Caco-2 (cell line): ENCODE measurements at regions not wholly inside any gene's neighbourhood (a gene's known extent, or its start where the extent isn't known, plus 50 kb on each side); places are given as distances from the start of the nearest gene placed in this dataset.

ENCODE experiments used
- BruUV-seq: library from RNA; stranded (reverse); fragments of 400-500 nt; replicated peaks from 2 replicates; lab custom pipeline; 2021; lab: Mats Ljungman, UMichigan
- CTCF ChIA-PET: fragments of 300-600 bp; sonication (Branson Sonifier 250); formaldehyde crosslinking; loops from one replicate; lab custom pipeline; 2022; ENCODE audit warnings: antibody characterized with exemption; lab: Charles Lee
- POLR2A ChIA-PET: fragments of 300-600 bp; sonication (Branson Sonifier 250); formaldehyde crosslinking; loops from one replicate; lab custom pipeline; 2022; ENCODE audit warnings: antibody characterized with exemption; lab: Charles Lee
- DNase-seq, 2 experiments: peaks; one replicate each; pipeline versions ENCODE4 v3.0.0 to v3.0.0-alpha.2; 2020 to 2022
- H3K27me3 ChIP-seq: replicated peaks from 2 replicates; pipeline ENCODE4 v1.6.0; 2011; ENCODE audit warnings: low read length; ENCODE audit not compliant: control insufficient read depth, insufficient read depth
- H3K36me3 ChIP-seq: 2 replicates; pipeline ENCODE4 v1.5.1; 2011; ENCODE audit warnings: low read length; ENCODE audit not compliant: control insufficient read depth, insufficient read depth
- H3K4me1 ChIP-seq: fragments of 250-450 bp; sonication (Bioruptor Pico); 2 replicates; pipeline ENCODE4 v1.5.1; 2020; ENCODE audit warnings: mild to moderate bottlenecking
- H3K4me3 ChIP-seq: 2 replicates; pipeline ENCODE4 v1.5.1; 2011; ENCODE audit warnings: low read depth, mild to moderate bottlenecking, control low read depth, low read length
- H3K9me3 ChIP-seq: fragments of 250-450 bp; sonication (Bioruptor Pico); 2 replicates; pipeline ENCODE4 v1.5.1; 2020; ENCODE audit warnings: mild to moderate bottlenecking, moderate library complexity
- H3K27ac Mint-ChIP-seq: one replicate; pipeline ENCODE4 v1.8.0; 2022; ENCODE audit warnings: mixed read lengths; ENCODE audit not compliant: unreplicated experiment
- H3K27me3 Mint-ChIP-seq: one replicate; pipeline ENCODE4 v1.8.0; 2022; ENCODE audit warnings: mixed read lengths; ENCODE audit not compliant: insufficient read depth, unreplicated experiment
- H3K36me3 Mint-ChIP-seq: one replicate; pipeline ENCODE4 v1.8.0; 2022; ENCODE audit warnings: mild to moderate bottlenecking, mixed read lengths; ENCODE audit not compliant: insufficient read depth, unreplicated experiment
- H3K4me1 Mint-ChIP-seq: one replicate; pipeline ENCODE4 v1.8.0; 2022; ENCODE audit warnings: low read depth, mixed read lengths; ENCODE audit not compliant: unreplicated experiment
- H3K4me3 Mint-ChIP-seq: one replicate; pipeline ENCODE4 v1.8.0; 2022; ENCODE audit warnings: mild to moderate bottlenecking, moderate library complexity, mixed read lengths; ENCODE audit not compliant: unreplicated experiment
- H3K9me3 Mint-ChIP-seq: one replicate; pipeline ENCODE4 v1.8.0; 2022; ENCODE audit warnings: mixed read lengths; ENCODE audit not compliant: unreplicated experiment
- intact Hi-C: fragments of 100-400 bp; cut with micrococcal nuclease; formaldehyde crosslinking; loops from one replicate; pipeline ENCODE4 v1.10.0; 2022; ENCODE audit not compliant: unreplicated experiment
- TF ChIP-seq, protein P1 (sequence below), 2 experiments: fragments of 200-600 bp in 1 of 2; IDR thresholded peaks; 1 replicate in 1 of 2; 2 replicates in 1 of 2; pipeline versions ENCODE4 v1.5.1 to v1.8.0; 2011 to 2022; ENCODE audit warnings: antibody characterized with exemption in 1 of 2, control low read depth in 1 of 2, inconsistent platforms in 1 of 2, low read depth in 1 of 2, low read length in 1 of 2, mild to moderate bottlenecking in 1 of 2, moderate library complexity in 1 of 2; ENCODE audit not compliant: insufficient read depth in 1 of 2, severe bottlenecking in 1 of 2, unreplicated experiment in 1 of 2

DNA sequence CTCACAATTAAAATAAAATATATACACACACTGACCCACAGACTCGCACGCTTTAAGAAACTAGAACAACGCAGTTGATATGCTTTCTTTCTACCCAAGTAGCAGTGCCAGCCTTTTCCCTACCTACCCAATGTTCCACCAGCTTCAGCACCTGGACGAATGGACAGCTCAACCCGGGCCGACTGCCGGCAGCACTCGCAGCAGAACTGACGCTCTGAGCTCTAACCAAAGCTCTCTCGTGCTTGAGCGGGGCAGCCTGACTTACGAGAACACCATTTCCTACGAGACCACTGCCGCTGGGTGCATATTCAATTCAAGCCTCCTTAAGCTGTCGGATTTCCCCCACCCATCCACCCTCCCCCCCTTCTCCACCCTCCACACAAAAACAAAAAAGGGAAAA is 127.4 kb upstream of the DPYD start:
- ChIA-PET CTCF (no interaction called here), POLR2A (no interaction called here)
- no peaks in the 10 kb centered on the region for H3K36me3 Mint-ChIP-seq
- TF ChIP-seq, protein P1, sequence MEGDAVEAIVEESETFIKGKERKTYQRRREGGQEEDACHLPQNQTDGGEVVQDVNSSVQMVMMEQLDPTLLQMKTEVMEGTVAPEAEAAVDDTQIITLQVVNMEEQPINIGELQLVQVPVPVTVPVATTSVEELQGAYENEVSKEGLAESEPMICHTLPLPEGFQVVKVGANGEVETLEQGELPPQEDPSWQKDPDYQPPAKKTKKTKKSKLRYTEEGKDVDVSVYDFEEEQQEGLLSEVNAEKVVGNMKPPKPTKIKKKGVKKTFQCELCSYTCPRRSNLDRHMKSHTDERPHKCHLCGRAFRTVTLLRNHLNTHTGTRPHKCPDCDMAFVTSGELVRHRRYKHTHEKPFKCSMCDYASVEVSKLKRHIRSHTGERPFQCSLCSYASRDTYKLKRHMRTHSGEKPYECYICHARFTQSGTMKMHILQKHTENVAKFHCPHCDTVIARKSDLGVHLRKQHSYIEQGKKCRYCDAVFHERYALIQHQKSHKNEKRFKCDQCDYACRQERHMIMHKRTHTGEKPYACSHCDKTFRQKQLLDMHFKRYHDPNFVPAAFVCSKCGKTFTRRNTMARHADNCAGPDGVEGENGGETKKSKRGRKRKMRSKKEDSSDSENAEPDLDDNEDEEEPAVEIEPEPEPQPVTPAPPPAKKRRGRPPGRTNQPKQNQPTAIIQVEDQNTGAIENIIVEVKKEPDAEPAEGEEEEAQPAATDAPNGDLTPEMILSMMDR (IDR thresholded peaks at IDR 0.05; ENCODE audit: insufficient read depth in 1 of 2, low read depth in 1 of 2, low read length in 1 of 2, severe bottlenecking in 1 of 2, unreplicated experiment in 1 of 2) = no peak
- no peaks in the 10 kb centered on the region for H3K27me3 Mint-ChIP-seq
- Histone ChIP-seq H3K36me3 (no peaks in the 10 kb centered on the region), H3K9me3 (no peaks in the 10 kb centered on the region), H3K27me3 (no peaks in the 10 kb centered on the region), H3K4me3 (no peak overlapping the region), H3K4me1 (no peaks in the 10 kb centered on the region)
- BruUV-seq = no TSS peak
- H3K27ac Mint-ChIP-seq = no peak overlapping the region
- peak; percentile 57 to 65 for DNase-seq
- intact Hi-C loops = no loop called here
- H3K4me1 Mint-ChIP-seq = peaks cover 7% of the 10 kb centered on the region
- peaks cover 8% of the 10 kb centered on the region for H3K9me3 Mint-ChIP-seq
- H3K4me3 Mint-ChIP-seq = no peak overlapping the region

DNA sequence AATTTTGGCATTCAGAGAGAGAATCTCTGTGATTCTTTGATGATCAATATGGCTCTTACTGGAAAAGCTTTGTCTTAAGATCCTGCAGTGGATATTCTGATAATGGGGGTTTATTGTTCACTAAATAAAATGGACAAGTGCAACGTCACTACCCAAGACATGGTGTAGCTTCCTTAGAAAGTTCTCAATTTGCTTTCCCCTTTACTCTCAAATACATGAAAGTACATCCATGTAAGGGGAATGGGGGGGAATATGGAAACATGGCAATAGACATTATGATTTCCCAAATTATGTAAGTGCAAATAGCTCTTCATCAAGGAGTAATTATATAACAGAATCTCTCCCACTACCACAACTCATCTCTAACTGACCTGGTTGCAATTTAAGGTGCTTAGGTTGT is 126.3 kb upstream of the DPYD start:
- H3K4me1 Mint-ChIP-seq = no peaks in the 10 kb centered on the region
- Histone ChIP-seq H3K4me1 (no peaks in the 10 kb centered on the region), H3K36me3 (no peaks in the 10 kb centered on the region), H3K4me3 (no peak overlapping the region), H3K27me3 (no peaks in the 10 kb centered on the region), H3K9me3 (no peaks in the 10 kb centered on the region)
- POLR2A ChIA-PET = no interaction called here
- no peak overlapping the region for H3K4me3 Mint-ChIP-seq
- TF ChIP-seq, protein P1 (IDR thresholded peaks at IDR 0.05; ENCODE audit: insufficient read depth in 1 of 2, low read depth in 1 of 2, low read length in 1 of 2, severe bottlenecking in 1 of 2, unreplicated experiment in 1 of 2) = no peak
- peaks cover 2% of the 10 kb centered on the region for H3K27me3 Mint-ChIP-seq
- H3K36me3 Mint-ChIP-seq = no peaks in the 10 kb centered on the region
- CTCF ChIA-PET = no interaction called here
- no peaks in the 10 kb centered on the region for H3K9me3 Mint-ChIP-seq
- DNase-seq = no peak
- no TSS peak for BruUV-seq
- H3K27ac Mint-ChIP-seq = no peak overlapping the region
- intact Hi-C loops = no loop called here

DNA sequence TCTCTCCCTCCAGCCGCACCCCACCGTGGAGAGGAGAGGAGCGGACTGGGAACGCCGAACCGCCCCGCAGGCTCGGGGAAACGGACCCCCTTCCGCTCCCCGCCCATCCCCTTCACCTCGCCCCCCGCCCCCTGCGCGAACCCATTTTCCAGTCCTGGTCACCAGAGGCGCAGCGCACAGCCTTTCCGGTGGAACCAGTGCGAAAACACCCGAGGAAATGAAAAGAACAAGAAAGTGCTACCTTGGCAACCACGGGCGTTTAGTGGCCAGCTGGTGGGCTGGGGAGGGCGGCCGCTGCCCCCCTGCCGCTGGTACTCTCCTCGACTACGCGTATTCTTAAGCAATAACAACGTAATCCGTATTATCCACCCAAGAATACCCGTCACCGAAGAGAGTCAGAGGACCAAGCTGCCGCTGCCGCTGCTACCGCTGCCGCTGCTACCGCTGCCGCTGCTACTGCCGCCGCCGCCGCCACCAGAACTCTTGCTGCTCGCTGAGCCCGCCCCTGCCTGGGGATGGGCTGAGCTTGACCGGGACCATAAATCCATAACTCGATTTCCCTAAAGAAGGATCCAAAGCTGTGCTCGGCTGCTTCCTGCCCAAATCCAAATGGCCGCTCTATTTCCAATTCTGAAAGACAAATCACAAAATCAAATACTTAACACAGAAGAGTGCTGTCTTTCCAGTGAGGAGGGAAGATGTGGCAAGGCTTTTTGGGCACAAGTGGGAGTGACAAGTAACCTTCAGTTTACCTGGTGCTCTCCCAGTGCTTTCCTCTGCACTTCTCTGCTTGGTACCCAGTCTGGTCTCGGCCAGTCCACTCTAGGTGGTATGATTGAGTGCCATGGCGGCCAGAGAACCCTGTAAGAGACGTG is 125.2 kb upstream of the DPYD start:
- Histone ChIP-seq H3K9me3 (no peaks in the 10 kb centered on the region), H3K4me1 (no peaks in the 10 kb centered on the region), H3K27me3 (no peaks in the 10 kb centered on the region), H3K4me3 (no peak overlapping the region), H3K36me3 (no peaks in the 10 kb centered on the region)
- H3K4me1 Mint-ChIP-seq = no peaks in the 10 kb centered on the region
- POLR2A ChIA-PET = no interaction called here
- BruUV-seq = no TSS peak
- CTCF ChIA-PET = no interaction called here
- H3K36me3 Mint-ChIP-seq = no peaks in the 10 kb centered on the region
- intact Hi-C loops = no loop called here
- H3K27me3 Mint-ChIP-seq = peaks cover 2% of the 10 kb centered on the region
- no peak for DNase-seq
- no peak overlapping the region for H3K27ac Mint-ChIP-seq
- TF ChIP-seq, protein P1 (IDR thresholded peaks at IDR 0.05; ENCODE audit: insufficient read depth in 1 of 2, low read depth in 1 of 2, low read length in 1 of 2, severe bottlenecking in 1 of 2, unreplicated experiment in 1 of 2) = no peak
- no peak overlapping the region for H3K4me3 Mint-ChIP-seq
- H3K9me3 Mint-ChIP-seq = no peaks in the 10 kb centered on the region
